H1 (cell line): ENCODE measurements at regions not wholly inside any gene's neighbourhood (a gene's known extent, or its start where the extent isn't known, plus 50 kb on each side); places are given as distances from the start of the nearest gene placed in this dataset.

Source experiments
- CTCF ChIA-PET: fragments of 300-600 bp; sonication (Branson Sonifier 250); formaldehyde crosslinking; loops from one replicate; lab custom pipeline; 2021; ENCODE audit not compliant: partially characterized antibody; lab: Charles Lee
- POLR2A ChIA-PET: fragments of 300-600 bp; sonication (Branson Sonifier 250); formaldehyde crosslinking; loops from one replicate; lab custom pipeline; 2021; ENCODE audit warnings: inconsistent platforms; ENCODE audit not compliant: partially characterized antibody; lab: Charles Lee
- DNase-seq, 2 experiments: peaks; one replicate each; pipeline versions ENCODE4 v3.0.0 to v3.0.0-alpha.2; 2010 to 2022; ENCODE audit warnings: low spot score in 2 of 2, low read depth in 1 of 2, mixed read lengths in 1 of 2
- FAIRE-seq: peaks from 2 replicates; lab custom pipeline; 2011; peaks lifted over from hg19 to GRCh38; lab: Jason Lieb, UNC
- H2AFZ ChIP-seq: 2 replicates; pipeline ENCODE4 v1.8.1; 2012; ENCODE audit warnings: low read length, inconsistent platforms
- H2AK5ac ChIP-seq: 2 replicates; pipeline ENCODE4 v1.6.1; 2013; ENCODE audit warnings: low read depth, low read length
- H2BK120ac ChIP-seq: replicated peaks from 2 replicates; pipeline ENCODE3; 2013; ENCODE audit warnings: low read depth, low read length, inconsistent platforms
- H2BK12ac ChIP-seq: 2 replicates; pipeline ENCODE4 v1.6.1; 2013; ENCODE audit warnings: low read depth, low read length
- H2BK15ac ChIP-seq: 2 replicates; pipeline ENCODE4 v1.6.1; 2013; ENCODE audit warnings: low read length
- H2BK20ac ChIP-seq: 2 replicates; pipeline ENCODE4 v1.6.1; 2013; ENCODE audit warnings: low read length
- H2BK5ac ChIP-seq: 2 replicates; pipeline ENCODE4 v1.6.1; 2013; ENCODE audit warnings: low read depth, low read length
- H3K14ac ChIP-seq: 2 replicates; pipeline ENCODE4 v1.6.1; 2013; ENCODE audit warnings: inconsistent platforms; ENCODE audit not compliant: insufficient read length
- H3K18ac ChIP-seq: 2 replicates; pipeline ENCODE4 v1.6.1; 2013; ENCODE audit warnings: low read length; ENCODE audit errors: extremely low read depth
- H3K23ac ChIP-seq: 2 replicates; pipeline ENCODE4 v1.6.1; 2013; ENCODE audit warnings: inconsistent platforms; ENCODE audit not compliant: insufficient read length
- H3K23me2 ChIP-seq: 2 replicates; pipeline ENCODE4 v1.6.1; 2013; ENCODE audit warnings: low read depth, low read length
- H3K27ac ChIP-seq: 2 replicates; pipeline ENCODE4 v1.6.1; 2011; ENCODE audit warnings: low read depth, low read length, inconsistent platforms
- H3K27me3 ChIP-seq, 4 experiments: replicated peaks in 1 of 4; 1 replicate in 1 of 4; 2 replicates in 3 of 4; pipeline versions ENCODE4 v1.6.1 to v1.8.1; 2011 to 2013; ENCODE audit warnings: low read length in 3 of 4, mild to moderate bottlenecking in 3 of 4, inconsistent platforms in 2 of 4, mixed read lengths in 2 of 4, moderate library complexity in 1 of 4; ENCODE audit not compliant: control insufficient read depth in 3 of 4, insufficient read depth in 3 of 4; ENCODE audit errors: extremely low read depth in 1 of 4
- H3K36me3 ChIP-seq, 4 experiments: 2 replicates each; pipeline versions ENCODE4 v1.6.1 to v1.8.1; 2011 to 2013; ENCODE audit warnings: mild to moderate bottlenecking in 4 of 4, low read length in 3 of 4, moderate library complexity in 2 of 4, control low read depth in 1 of 4, inconsistent platforms in 1 of 4; ENCODE audit not compliant: insufficient read depth in 4 of 4, control insufficient read depth in 2 of 4
- H3K4ac ChIP-seq: replicated peaks from 2 replicates; pipeline ENCODE3; 2013; ENCODE audit warnings: low read length, low read depth, mixed read lengths, inconsistent platforms; ENCODE audit not compliant: insufficient read length
- H3K4me1 ChIP-seq, 4 experiments: replicated peaks in 1 of 4; 1 replicate in 1 of 4; 2 replicates in 3 of 4; pipeline versions ENCODE4 v1.6.1 to v1.8.1; 2011 to 2013; ENCODE audit warnings: low read length in 3 of 4, inconsistent platforms in 2 of 4, mixed read lengths in 1 of 4; ENCODE audit not compliant: insufficient read depth in 4 of 4, control insufficient read depth in 3 of 4
- H3K4me2 ChIP-seq, 2 experiments: 2 replicates each; pipeline versions ENCODE4 v1.6.1 to v1.8.1; 2011 to 2013; ENCODE audit warnings: low read depth in 2 of 2, low read length in 2 of 2, control low read depth in 1 of 2, inconsistent platforms in 1 of 2, mild to moderate bottlenecking in 1 of 2; ENCODE audit not compliant: insufficient read depth in 1 of 2
- H3K4me3 ChIP-seq, 4 experiments: fragments of 200-600, 300-600 bp in 1 of 4; sonication (generic), shearing (Covaris generic), sonication (Bioruptor Twin) in 1 of 4; 2 replicates each; pipeline versions ENCODE4 v1.5.1 to v1.8.1; 2011 to 2016; ENCODE audit warnings: low read length in 4 of 4, low read depth in 3 of 4, control low read depth in 2 of 4, inconsistent platforms in 2 of 4, mild to moderate bottlenecking in 2 of 4, mixed read lengths in 1 of 4, moderate library complexity in 1 of 4; ENCODE audit not compliant: insufficient read depth in 2 of 4; ENCODE audit errors: extremely low read depth in 1 of 4
- H3K56ac ChIP-seq: replicated peaks from 2 replicates; pipeline ENCODE3; 2013; ENCODE audit warnings: low read depth, mild to moderate bottlenecking, mixed read lengths, low read length, inconsistent platforms; ENCODE audit not compliant: insufficient read length
- H3K79me1 ChIP-seq: 2 replicates; pipeline ENCODE4 v1.6.1; 2013; ENCODE audit warnings: low read depth, low read length, control low read depth
- H3K79me2 ChIP-seq, 2 experiments: 2 replicates each; pipeline versions ENCODE4 v1.6.1 to v1.8.1; 2012 to 2013; ENCODE audit warnings: low read length in 2 of 2, mild to moderate bottlenecking in 2 of 2, inconsistent platforms in 1 of 2; ENCODE audit not compliant: insufficient read depth in 2 of 2, control insufficient read depth in 1 of 2
- H3K9ac ChIP-seq, 4 experiments: replicated peaks in 1 of 4; 1 replicate in 1 of 4; 2 replicates in 3 of 4; pipeline versions ENCODE4 v1.6.1 to v1.8.1; 2011 to 2013; ENCODE audit warnings: low read depth in 3 of 4, low read length in 3 of 4, control low read depth in 2 of 4, mild to moderate bottlenecking in 2 of 4, moderate library complexity in 2 of 4, inconsistent platforms in 1 of 4; ENCODE audit errors: extremely low read depth in 1 of 4
- H3K9me3 ChIP-seq, 2 experiments: 2 replicates each; pipeline versions ENCODE4 v1.6.1 to v1.8.1; 2012 to 2013; ENCODE audit warnings: mild to moderate bottlenecking in 2 of 2, moderate library complexity in 2 of 2, control low read depth in 1 of 2, inconsistent platforms in 1 of 2, low read depth in 1 of 2, low read length in 1 of 2, mixed read lengths in 1 of 2; ENCODE audit not compliant: insufficient read depth in 2 of 2
- H4K20me1 ChIP-seq, 2 experiments: replicated peaks in 1 of 2; 2 replicates each; pipeline versions ENCODE3 to v1.8.1; 2011 to 2013; ENCODE audit warnings: inconsistent platforms in 2 of 2, low read length in 2 of 2, mild to moderate bottlenecking in 1 of 2; ENCODE audit not compliant: insufficient read depth in 2 of 2, control insufficient read depth in 1 of 2
- H4K5ac ChIP-seq: 2 replicates; pipeline ENCODE4 v1.6.1; 2013; ENCODE audit warnings: low read length, low read depth, mixed read lengths, inconsistent platforms; ENCODE audit not compliant: insufficient read length
- H4K8ac ChIP-seq: 2 replicates; pipeline ENCODE4 v1.8.0; 2013; ENCODE audit warnings: mild to moderate bottlenecking, moderate library complexity, low read length, inconsistent platforms; ENCODE audit not compliant: insufficient read depth; ENCODE audit errors: extremely low read depth
- H4K91ac ChIP-seq: replicated peaks from 2 replicates; pipeline ENCODE3; 2013; ENCODE audit warnings: low read length, mixed read lengths, inconsistent platforms; ENCODE audit not compliant: insufficient read length
- BACH1 ChIP-seq: IDR thresholded peaks from 2 replicates; pipeline ENCODE4 v1.6.1; 2012; ENCODE audit warnings: low read length, improper control_type of control experiment
- BRCA1 ChIP-seq: IDR thresholded peaks from 2 replicates; pipeline ENCODE4 v1.6.1; 2012; ENCODE audit warnings: low read depth, low read length, improper control_type of control experiment
- CREB1 ChIP-seq: IDR thresholded peaks from 2 replicates; pipeline ENCODE4 v1.6.1; 2012; ENCODE audit warnings: inconsistent platforms
- EP300 ChIP-seq, 2 experiments: IDR thresholded peaks; 1 replicate in 1 of 2; 2 replicates in 1 of 2; pipeline ENCODE4 v1.6.1; 2011 to 2012; ENCODE audit warnings: low read depth in 2 of 2, low read length in 2 of 2, mild to moderate bottlenecking in 2 of 2, borderline replicate concordance in 1 of 2, inconsistent platforms in 1 of 2, moderate library complexity in 1 of 2
- HDAC6 ChIP-seq: IDR thresholded peaks from one replicate; pipeline ENCODE4 v1.7.1; 2012; ENCODE audit warnings: low read depth, mild to moderate bottlenecking, inconsistent platforms, low read length, moderate library complexity
- MAFK ChIP-seq: IDR thresholded peaks from 2 replicates; pipeline ENCODE4 v1.6.1; 2012; ENCODE audit warnings: low read depth, mild to moderate bottlenecking, improper control_type of control experiment, low read length
- RFX5 ChIP-seq: IDR thresholded peaks from 2 replicates; pipeline ENCODE4 v1.6.1; 2011; ENCODE audit warnings: low read depth, low read length, improper control_type of control experiment, borderline replicate concordance
- SIN3A ChIP-seq, 2 experiments: IDR thresholded peaks in 1 of 2; conservative IDR thresholded peaks in 1 of 2; 2 replicates each; pipeline ENCODE4 v1.6.1; 2011 to 2012; ENCODE audit warnings: low read length in 2 of 2, improper control_type of control experiment in 1 of 2, low read depth in 1 of 2, mild to moderate bottlenecking in 1 of 2
- SIRT6 ChIP-seq: IDR thresholded peaks from one replicate; pipeline ENCODE4 v1.7.1; 2012; ENCODE audit warnings: low read length, inconsistent platforms
- TCF12 ChIP-seq: IDR thresholded peaks from 2 replicates; pipeline ENCODE4 v1.6.1; 2011; ENCODE audit warnings: low read depth, mild to moderate bottlenecking, low read length
- WGBS, 2 experiments: shearing (Covaris generic) in 1 of 2; methylation state at CpG; one replicate each; pipeline versions ENCODE4 v1.1.6 to v1.1.7; 2013 to 2015; ENCODE audit warnings: low lambda C conversion rate in 2 of 2, mixed read lengths in 2 of 2, inconsistent platforms in 1 of 2, low coverage in 1 of 2, missing lambda C conversion rate in 1 of 2; ENCODE audit not compliant: insufficient replicate concordance in 2 of 2, insufficient coverage in 1 of 2, insufficient read length in 1 of 2; ENCODE audit errors: extremely low coverage in 1 of 2, missing lambda C conversion rate in 1 of 2; 5-methylcytosine and 5-hydroxymethylcytosine counted together
- TF ChIP-seq, protein P1 (sequence below): IDR thresholded peaks from 2 replicates; pipeline ENCODE4 v1.6.1; 2012; ENCODE audit warnings: low read length, inconsistent platforms

- no peak overlapping the region for H2BK20ac ChIP-seq
- H3K23me2 ChIP-seq = no peaks in the 10 kb centered on the region
- H3K14ac ChIP-seq = no peak overlapping the region
- no peaks in the 10 kb centered on the region for H4K20me1 ChIP-seq
- H3K36me3 ChIP-seq = no peaks in the 10 kb centered on the region
- POLR2A ChIA-PET = no interaction called here
- DNase-seq (no peak), FAIRE-seq (no peak)
- H3K79me2 ChIP-seq = no peaks in the 10 kb centered on the region
- H3K56ac ChIP-seq = no peak overlapping the region
- H3K79me1 ChIP-seq = no peaks in the 10 kb centered on the region
- H3K27ac ChIP-seq = no peak overlapping the region
- no peak overlapping the region for H2BK120ac ChIP-seq
- H2AFZ ChIP-seq = no peak overlapping the region
- no peak overlapping the region for H3K4me3 ChIP-seq
- no peak overlapping the region for H3K18ac ChIP-seq
- CTCF ChIA-PET = interaction anchor here (0.6 to 1.5 kb wide), 3 partner anchors 22 to 546 kb away, joined by 3 read pairs; no protein-coding TSS in a partner anchor
- H3K4me1 ChIP-seq = no peaks in the 10 kb centered on the region
- no peak overlapping the region for H2AK5ac ChIP-seq
- no peak overlapping the region for H3K23ac ChIP-seq
- no peak overlapping the region for H2BK12ac ChIP-seq
- no peak overlapping the region for H4K8ac ChIP-seq
- H3K4me2 ChIP-seq = no peak overlapping the region
- no peak overlapping the region for H2BK15ac ChIP-seq
- H4K91ac ChIP-seq = no peak overlapping the region
- no peaks in the 10 kb centered on the region for H3K27me3 ChIP-seq
- no peak overlapping the region for H3K4ac ChIP-seq
- no peak overlapping the region for H4K5ac ChIP-seq
- H3K9ac ChIP-seq = no peak overlapping the region
- no peaks in the 10 kb centered on the region for H3K9me3 ChIP-seq
- 93% methylated on average over 2 of the region's 2 CpGs; no CpG with 5 or more reads in 1 of the 2 experiments for WGBS, 2 experiments
- no peak overlapping the region for H2BK5ac ChIP-seq
- no peak for TF ChIP-seq BRCA1
- no peak for TF ChIP-seq RFX5
- no peak for TF ChIP-seq HDAC6
- TF ChIP-seq SIRT6 = no peak
- TF ChIP-seq BACH1 = no peak
- TF ChIP-seq CREB1 = no peak
- no peak for TF ChIP-seq SIN3A (conservative IDR thresholded peaks at IDR 0.05 in 1 of 2, IDR thresholded peaks at IDR 0.05 in 1 of 2; ENCODE audit: low read depth in 1 of 2, low read length in 2 of 2)
- no peak for TF ChIP-seq TCF12
- TF ChIP-seq, protein P1, sequence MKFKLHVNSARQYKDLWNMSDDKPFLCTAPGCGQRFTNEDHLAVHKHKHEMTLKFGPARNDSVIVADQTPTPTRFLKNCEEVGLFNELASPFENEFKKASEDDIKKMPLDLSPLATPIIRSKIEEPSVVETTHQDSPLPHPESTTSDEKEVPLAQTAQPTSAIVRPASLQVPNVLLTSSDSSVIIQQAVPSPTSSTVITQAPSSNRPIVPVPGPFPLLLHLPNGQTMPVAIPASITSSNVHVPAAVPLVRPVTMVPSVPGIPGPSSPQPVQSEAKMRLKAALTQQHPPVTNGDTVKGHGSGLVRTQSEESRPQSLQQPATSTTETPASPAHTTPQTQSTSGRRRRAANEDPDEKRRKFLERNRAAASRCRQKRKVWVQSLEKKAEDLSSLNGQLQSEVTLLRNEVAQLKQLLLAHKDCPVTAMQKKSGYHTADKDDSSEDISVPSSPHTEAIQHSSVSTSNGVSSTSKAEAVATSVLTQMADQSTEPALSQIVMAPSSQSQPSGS = no peak
- no peak for TF ChIP-seq EP300 (IDR thresholded peaks at IDR 0.05; ENCODE audit: borderline replicate concordance in 1 of 2, low read depth in 2 of 2, low read length in 2 of 2)
- no peak for TF ChIP-seq MAFK
Measured at GRCh38 chr3:152728231-152728980, 106.5 kb upstream of the P2RY1 start.
